A549 (cell line): ENCODE measurements at regions not wholly inside any gene's neighbourhood (a gene's known extent, or its start where the extent isn't known, plus 50 kb on each side); places are given as distances from the start of the nearest gene placed in this dataset.

ENCODE experiments used
- ELK1 ChIP-seq: fragments of 150-350 bp; IDR thresholded peaks from 2 replicates; pipeline ENCODE4 v1.6.1; 2014; ENCODE audit warnings: low read depth, mild to moderate bottlenecking, low read length
- ESRRA ChIP-seq: fragments of 150-350 bp; IDR thresholded peaks from 2 replicates; pipeline ENCODE4 v1.6.1; 2014; ENCODE audit warnings: mild to moderate bottlenecking, low read length, borderline replicate concordance
- NR3C1 ChIP-seq: fragments of >200 bp; sonication (Bioruptor Twin); formaldehyde crosslinking; IDR thresholded peaks from 3 replicates; pipeline ENCODE4 v1.6.1; 2017
- POLR2A ChIP-seq: IDR thresholded peaks from 2 replicates; pipeline ENCODE4 v1.6.1; 2012; ENCODE audit warnings: mild to moderate bottlenecking, low read length
- RFX5 ChIP-seq: fragments of 450-650 bp; IDR thresholded peaks from 2 replicates; pipeline ENCODE4 v1.7.1; 2014; ENCODE audit warnings: antibody characterized with exemption, mild to moderate bottlenecking, moderate library complexity
- TF ChIP-seq, protein P1 (sequence below): fragments of >200 bp; sonication (Bioruptor Twin); formaldehyde crosslinking; IDR thresholded peaks from 3 replicates; pipeline ENCODE4 v1.5.1; 2016

DNA sequence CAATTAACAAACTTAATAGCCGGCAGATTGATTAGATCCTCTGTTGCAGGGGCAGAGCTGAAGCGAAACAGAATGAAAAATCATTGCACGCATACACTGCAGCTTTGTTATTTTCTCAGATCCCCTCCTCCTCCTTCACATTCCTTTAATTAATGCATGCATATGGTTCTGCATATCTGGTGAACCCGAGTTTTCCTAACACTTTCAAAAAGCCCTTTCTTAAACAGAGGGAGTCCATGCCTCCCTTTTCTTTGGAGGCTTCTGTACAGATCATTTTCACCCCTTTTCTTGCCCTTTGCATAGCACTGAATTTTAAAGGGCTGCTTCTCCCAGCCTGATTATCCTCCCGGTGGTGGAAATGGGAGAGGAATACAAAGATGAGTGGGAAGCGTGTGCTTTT lies 136.6 kb upstream of the TBCA start:
- TF ChIP-seq RFX5 (no peak), POLR2A (no peak), NR3C1 (no peak), ELK1 (no peak), ESRRA (no peak)
- TF ChIP-seq, protein P1, sequence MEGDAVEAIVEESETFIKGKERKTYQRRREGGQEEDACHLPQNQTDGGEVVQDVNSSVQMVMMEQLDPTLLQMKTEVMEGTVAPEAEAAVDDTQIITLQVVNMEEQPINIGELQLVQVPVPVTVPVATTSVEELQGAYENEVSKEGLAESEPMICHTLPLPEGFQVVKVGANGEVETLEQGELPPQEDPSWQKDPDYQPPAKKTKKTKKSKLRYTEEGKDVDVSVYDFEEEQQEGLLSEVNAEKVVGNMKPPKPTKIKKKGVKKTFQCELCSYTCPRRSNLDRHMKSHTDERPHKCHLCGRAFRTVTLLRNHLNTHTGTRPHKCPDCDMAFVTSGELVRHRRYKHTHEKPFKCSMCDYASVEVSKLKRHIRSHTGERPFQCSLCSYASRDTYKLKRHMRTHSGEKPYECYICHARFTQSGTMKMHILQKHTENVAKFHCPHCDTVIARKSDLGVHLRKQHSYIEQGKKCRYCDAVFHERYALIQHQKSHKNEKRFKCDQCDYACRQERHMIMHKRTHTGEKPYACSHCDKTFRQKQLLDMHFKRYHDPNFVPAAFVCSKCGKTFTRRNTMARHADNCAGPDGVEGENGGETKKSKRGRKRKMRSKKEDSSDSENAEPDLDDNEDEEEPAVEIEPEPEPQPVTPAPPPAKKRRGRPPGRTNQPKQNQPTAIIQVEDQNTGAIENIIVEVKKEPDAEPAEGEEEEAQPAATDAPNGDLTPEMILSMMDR: no peak
